GM21526 (cell line): ENCODE measurements at regions not wholly inside any gene's neighbourhood (a gene's known extent, or its start where the extent isn't known, plus 50 kb on each side); places are given as distances from the start of the nearest gene placed in this dataset.
A peak's percentile ranks its signal among the peaks of the same experiment; 100 is the strongest.

ENCODE experiments used
- ATAC-seq: cut with Tn5 transposase; IDR thresholded peaks from one replicate; pipeline ENCODE4 v1.9.1; 2021; ENCODE audit warnings: moderate library complexity; ENCODE audit not compliant: unreplicated experiment, low FRiP score

GRCh38 chr6:105601541-105602236 is 198.8 kb upstream of the PREP start:
- peak; percentile 91 for ATAC-seq

DNA sequence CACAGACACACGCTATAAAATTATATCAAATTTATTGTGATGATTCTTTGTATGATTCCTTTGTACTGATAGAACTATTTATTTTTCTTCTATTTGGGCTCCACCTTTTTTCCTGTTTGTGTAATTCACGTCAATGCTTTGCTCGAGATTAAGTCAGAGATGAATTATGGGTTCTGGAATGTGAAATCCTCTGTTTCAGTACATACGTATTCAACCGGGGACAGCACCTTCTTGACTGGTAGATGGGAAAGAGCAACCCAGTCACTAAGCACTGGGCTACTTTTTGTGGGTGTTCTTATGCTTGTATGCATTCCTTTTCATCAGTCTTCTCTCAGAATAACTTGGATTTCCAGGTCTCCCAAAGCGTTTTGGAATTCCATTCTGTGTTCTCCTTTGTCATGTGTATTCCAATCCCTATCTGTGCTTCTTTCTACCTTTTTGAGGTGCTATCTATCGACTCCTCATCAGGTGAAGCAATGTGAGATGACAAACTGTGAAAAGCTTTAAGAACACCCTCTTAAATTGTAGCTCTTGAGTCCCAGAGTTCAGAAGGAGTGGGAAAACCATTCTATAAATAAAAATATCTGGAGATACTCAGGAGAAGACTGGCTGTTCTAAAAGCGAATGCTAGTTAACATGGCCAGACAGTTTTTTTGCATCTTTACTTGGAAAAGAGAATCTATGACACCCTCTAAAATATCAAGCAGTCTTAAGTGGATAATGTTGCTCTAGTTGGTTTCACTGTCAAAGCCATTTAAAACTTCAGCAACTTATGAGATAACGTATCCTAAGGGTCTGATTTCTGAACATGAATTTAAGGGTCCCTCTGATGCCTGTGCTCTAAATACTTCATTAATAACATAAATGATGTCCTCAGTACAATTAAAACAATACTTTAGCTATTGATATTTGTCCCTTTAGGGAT is 197.7 kb upstream of the PREP start:
- ATAC-seq = no peak

DNA sequence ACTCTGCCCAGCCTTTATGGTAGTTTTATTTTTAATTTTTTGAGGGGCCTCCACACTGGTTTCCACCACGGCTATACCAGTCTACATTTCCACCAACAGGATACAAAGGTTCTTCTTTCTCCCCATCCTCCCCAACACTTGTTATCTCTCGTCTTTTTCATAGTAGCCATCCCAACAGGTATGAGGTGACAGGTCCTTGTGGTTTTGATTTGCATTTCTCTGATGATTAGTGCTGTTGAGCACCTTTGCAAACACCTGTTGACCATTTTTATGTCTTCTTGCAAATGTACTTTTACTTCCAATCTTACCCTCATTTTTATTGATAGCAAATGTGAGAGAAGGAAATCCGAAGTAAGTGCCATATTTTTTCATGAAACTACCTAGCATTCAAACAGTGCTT is 195.4 kb upstream of the PREP start:
- ATAC-seq = no peak

GRCh38 chr6:105596284-105596755 is 193.4 kb upstream of the PREP start:
- no peak for ATAC-seq

GRCh38 chr6:105595829-105596228 is 192.9 kb upstream of the PREP start:
- no peak for ATAC-seq

- ATAC-seq = no peak
These were observed 191.9 kb upstream of the PREP start for GRCh38 chr6:105594821-105595220.

GRCh38 chr6:105593805-105594671 is 191.2 kb upstream of the PREP start:
- no peak for ATAC-seq

DNA sequence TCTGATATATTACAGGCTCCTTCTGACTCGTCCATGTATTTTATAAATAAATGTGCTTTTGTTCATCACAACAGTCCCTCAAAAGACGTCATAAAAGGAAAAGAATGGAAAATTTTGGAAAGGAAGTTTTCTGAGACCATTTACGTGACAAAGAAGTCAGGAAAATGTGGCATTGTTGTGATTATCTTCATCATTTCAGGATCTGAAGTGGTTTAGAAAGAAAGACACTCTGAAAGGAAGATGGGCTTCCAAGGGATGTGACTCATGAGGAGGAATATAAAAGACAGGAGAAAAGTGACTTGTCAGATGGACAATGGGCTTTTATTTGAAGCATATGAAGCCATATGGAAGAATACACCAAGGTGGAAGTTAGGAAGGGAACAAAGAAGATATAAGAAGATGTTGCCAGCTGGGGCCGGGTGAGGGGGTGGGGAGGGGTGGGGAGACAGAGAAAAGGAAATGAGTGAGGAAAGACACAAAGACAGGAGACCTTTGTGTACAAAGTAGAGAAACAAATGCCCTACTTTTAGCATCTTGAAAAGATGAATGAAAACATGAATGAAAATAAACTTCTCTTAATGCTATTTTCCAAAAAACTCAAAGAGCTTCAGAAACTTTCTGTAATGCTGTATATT is 190.3 kb upstream of the PREP start:
- ATAC-seq = no peak

DNA sequence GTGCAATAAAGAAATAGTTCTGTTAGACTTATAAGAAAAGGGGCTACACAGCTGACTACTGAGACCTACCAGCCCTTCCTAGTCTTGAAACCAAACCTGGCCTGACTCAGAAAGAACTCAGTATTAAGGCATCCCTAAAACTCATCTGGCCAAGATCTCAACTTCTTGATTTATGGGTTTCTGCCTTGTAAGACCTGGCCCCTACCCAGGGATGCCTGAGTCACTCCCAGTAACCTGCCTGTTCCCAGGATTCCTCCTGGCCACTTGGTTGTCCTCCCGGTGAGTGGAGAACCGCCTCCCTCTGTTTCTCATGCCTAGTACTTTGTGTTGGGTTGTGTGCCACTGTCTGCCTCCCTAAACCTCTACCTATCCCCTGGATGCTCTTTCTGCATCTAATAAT is 189.4 kb upstream of the PREP start:
- ATAC-seq = no peak

- ATAC-seq = peak; percentile 90
These were observed 188.2 kb upstream of the PREP start for GRCh38 chr6:105591053-105591452.

GRCh38 chr6:105588123-105588710 is 185.3 kb upstream of the PREP start:
- no peak for ATAC-seq

- no peak for ATAC-seq
These were observed 184.7 kb upstream of the PREP start for GRCh38 chr6:105587349-105588122.

GRCh38 chr6:105578179-105578707 is 175.4 kb upstream of the PREP start:
- ATAC-seq = no peak

- no peak for ATAC-seq
These were observed 170.7 kb upstream of the PREP start for GRCh38 chr6:105573556-105573955.

- no peak for ATAC-seq
These were observed 170.3 kb upstream of the PREP start for GRCh38 chr6:105573138-105573537.

GRCh38 chr6:105570416-105570815 is 167.5 kb upstream of the PREP start:
- ATAC-seq = no peak

- no peak for ATAC-seq
These were observed 166.8 kb upstream of the PREP start for GRCh38 chr6:105569706-105570105.

- ATAC-seq = no peak
These were observed 165.9 kb upstream of the PREP start for GRCh38 chr6:105568751-105569150.

DNA sequence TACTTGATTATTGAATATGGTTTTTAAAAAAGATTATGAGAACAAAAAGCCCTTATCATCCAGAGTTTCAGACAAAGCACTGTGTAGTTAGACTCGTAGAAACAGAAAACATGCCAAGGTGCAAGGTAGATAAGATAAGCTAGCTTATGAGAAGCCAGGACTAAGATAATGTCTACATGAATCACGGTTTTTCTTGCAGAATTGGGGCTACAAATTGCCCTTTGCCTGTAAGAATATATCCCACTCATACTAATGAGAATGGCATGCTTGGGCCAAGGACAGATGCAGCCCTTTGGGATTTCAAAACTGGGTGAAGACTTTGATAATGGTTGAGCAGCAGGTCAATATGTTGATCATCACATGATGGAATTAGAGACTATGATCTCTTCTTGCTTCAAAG is 165.3 kb upstream of the PREP start:
- ATAC-seq = no peak
